ENCODE measurements at regions not wholly inside any gene's neighbourhood (a gene's known extent, or its start where the extent isn't known, plus 50 kb on each side); places are given as distances from the start of the nearest gene placed in this dataset.

DNA sequence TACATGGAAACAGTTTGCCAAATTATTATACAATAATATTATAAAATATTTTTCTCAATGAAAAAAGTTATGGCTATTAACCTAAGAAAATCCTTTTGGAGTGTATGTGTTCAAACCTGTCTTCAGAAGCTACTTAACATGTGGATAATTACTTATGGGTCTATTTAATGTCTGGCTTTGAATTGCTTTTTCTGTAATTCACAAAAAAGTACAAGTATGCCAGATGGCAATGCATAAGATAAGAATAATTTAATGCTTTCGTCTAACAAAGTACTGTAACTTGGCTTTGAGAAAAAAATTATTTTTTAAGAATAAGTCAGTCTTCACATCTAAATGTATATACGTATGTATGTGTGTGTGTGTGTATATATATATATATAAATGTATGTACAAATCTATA is 1073.0 kb downstream of the TDRD15 start:
- no peaks in the 10 kb centered on the region for H3K27me3 Mint-ChIP-seq (ENCODE audit: insufficient read depth, low read depth)
- H3K36me3 ChIP-seq = no peaks in the 10 kb centered on the region
- TF ChIP-seq, protein P1, sequence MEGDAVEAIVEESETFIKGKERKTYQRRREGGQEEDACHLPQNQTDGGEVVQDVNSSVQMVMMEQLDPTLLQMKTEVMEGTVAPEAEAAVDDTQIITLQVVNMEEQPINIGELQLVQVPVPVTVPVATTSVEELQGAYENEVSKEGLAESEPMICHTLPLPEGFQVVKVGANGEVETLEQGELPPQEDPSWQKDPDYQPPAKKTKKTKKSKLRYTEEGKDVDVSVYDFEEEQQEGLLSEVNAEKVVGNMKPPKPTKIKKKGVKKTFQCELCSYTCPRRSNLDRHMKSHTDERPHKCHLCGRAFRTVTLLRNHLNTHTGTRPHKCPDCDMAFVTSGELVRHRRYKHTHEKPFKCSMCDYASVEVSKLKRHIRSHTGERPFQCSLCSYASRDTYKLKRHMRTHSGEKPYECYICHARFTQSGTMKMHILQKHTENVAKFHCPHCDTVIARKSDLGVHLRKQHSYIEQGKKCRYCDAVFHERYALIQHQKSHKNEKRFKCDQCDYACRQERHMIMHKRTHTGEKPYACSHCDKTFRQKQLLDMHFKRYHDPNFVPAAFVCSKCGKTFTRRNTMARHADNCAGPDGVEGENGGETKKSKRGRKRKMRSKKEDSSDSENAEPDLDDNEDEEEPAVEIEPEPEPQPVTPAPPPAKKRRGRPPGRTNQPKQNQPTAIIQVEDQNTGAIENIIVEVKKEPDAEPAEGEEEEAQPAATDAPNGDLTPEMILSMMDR (IDR thresholded peaks at IDR 0.05) = no peak
- TF ChIP-seq EZH2 (IDR thresholded peaks at IDR 0.05) (no peak), EZH2phosphoT487 (IDR thresholded peaks at IDR 0.05) (no peak)
- H3K27me3 ChIP-seq = no peaks in the 10 kb centered on the region
- no peaks in the 10 kb centered on the region for H4K20me1 ChIP-seq (ENCODE audit: low read depth)
- H3K9me3 ChIP-seq (ENCODE audit: low read depth) = no peaks in the 10 kb centered on the region
- peaks cover 18% of the 10 kb centered on the region for H3K4me1 ChIP-seq
- H3K27ac ChIP-seq = no peak overlapping the region
- H3K4me1 Mint-ChIP-seq = peaks cover 13% of the 10 kb centered on the region
- H3K36me3 Mint-ChIP-seq = no peaks in the 10 kb centered on the region
- H3K4me2 ChIP-seq = no peak overlapping the region
- H3K9me3 Mint-ChIP-seq = no peaks in the 10 kb centered on the region
- peaks cover 7% of the 10 kb centered on the region for H3F3A ChIP-seq (ENCODE audit: low read depth)
- no peak overlapping the region for H3K4me3 Mint-ChIP-seq
- no peak overlapping the region for H3K9ac ChIP-seq
- no peak overlapping the region for H2AFZ ChIP-seq (replicated peaks)
- no peak for DNase-seq (ENCODE audit: low spot score)
- H3K27ac Mint-ChIP-seq = no peak overlapping the region
- H3K79me2 ChIP-seq (ENCODE audit: low read depth) = no peaks in the 10 kb centered on the region
- no peak overlapping the region for H3K4me3 ChIP-seq

DNA sequence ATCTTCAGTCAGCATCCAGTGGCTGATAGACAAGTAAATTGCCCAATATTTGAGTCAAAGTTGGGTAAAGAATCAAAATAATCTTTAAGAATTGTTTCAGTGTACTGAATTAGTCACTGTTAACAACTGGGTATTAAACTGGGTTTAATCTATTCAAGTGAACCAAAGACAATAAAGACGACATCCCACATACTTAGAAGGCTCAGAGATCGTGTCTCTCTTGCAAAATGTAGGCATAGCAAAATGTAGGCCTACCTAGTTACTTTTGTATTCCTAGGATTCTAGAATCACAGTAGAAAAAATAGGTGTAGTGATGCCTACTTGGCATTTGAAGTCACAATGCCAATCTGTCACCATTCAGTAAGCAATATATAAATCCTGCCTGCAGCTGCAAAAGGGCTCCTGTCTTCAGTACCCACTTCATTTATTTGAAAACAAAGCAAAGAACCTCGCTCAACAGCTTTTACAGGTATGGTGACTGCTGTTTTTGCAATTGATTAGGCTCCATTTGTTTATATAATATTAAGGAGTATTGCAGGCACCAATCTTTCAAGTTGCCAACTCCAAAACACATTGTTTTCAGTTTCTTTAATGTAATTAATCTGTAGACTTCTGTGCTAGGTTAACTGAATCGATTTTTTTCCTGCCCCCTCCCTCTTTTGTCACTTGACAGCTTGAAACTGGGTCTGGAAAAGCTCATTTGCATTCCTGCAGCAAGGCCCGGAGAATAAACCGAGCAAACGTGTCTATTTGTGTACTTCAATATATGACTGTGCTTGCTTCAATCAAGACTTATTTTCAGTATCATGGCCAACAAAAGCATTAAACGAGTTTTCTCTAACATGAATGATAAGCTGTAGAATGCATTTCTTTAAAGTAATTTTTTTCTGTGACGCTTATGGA is 1074.9 kb downstream of the TDRD15 start:
- Mint-ChIP-seq H3K27ac (no peak overlapping the region), H3K9me3 (no peaks in the 10 kb centered on the region)
- peak overlapping the region; percentile 16 for H3K27ac ChIP-seq

DNA sequence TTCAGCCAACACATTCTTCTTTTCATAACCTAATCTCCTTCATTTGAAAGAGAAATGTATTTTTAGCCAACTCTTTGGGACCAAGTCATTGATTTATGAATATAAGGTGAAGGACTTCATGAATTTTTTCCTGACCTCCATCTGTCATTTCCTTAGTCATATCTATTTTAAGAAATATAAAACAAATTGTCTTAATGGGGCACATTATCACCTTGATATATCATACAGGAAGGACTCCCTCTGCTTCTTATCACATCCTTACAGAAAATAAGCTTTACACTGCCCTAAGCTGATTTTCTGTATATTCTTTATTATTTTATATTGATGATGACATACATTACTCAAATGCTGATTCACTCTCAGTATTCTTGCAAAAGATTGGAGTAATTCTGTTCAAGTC is 1076.2 kb downstream of the TDRD15 start:
- Histone ChIP-seq H3K9me3 (ENCODE audit: low read depth) (peaks cover 4% of the 10 kb centered on the region), H4K20me1 (ENCODE audit: low read depth) (no peaks in the 10 kb centered on the region), H3F3A (ENCODE audit: low read depth) (peaks cover 7% of the 10 kb centered on the region), H3K27me3 (no peaks in the 10 kb centered on the region), H3K27ac (no peak overlapping the region), H3K4me2 (no peak overlapping the region), H3K36me3 (no peaks in the 10 kb centered on the region), H2AFZ (replicated peaks) (no peak overlapping the region), H3K79me2 (ENCODE audit: low read depth) (no peaks in the 10 kb centered on the region), H3K4me3 (no peak overlapping the region), H3K4me1 (peaks cover 14% of the 10 kb centered on the region), H3K9ac (no peak overlapping the region)
- no peak for DNase-seq (ENCODE audit: low spot score)
- Mint-ChIP-seq H3K36me3 (no peaks in the 10 kb centered on the region), H3K4me3 (no peak overlapping the region), H3K4me1 (peaks cover 13% of the 10 kb centered on the region), H3K27me3 (ENCODE audit: insufficient read depth, low read depth) (peaks cover 4% of the 10 kb centered on the region), H3K9me3 (no peaks in the 10 kb centered on the region), H3K27ac (no peak overlapping the region)
- TF ChIP-seq EZH2phosphoT487 (IDR thresholded peaks at IDR 0.05) = no peak
- TF ChIP-seq EZH2 (IDR thresholded peaks at IDR 0.05) = no peak
- TF ChIP-seq, protein P1 (IDR thresholded peaks at IDR 0.05) = no peak

More for the DNA sequence above, 1074.9 kb downstream of the TDRD15 start:
- Histone ChIP-seq H4K20me1 (ENCODE audit: low read depth) (no peaks in the 10 kb centered on the region), H3K4me3 (no peak overlapping the region), H3K9me3 (ENCODE audit: low read depth) (peaks cover 1% of the 10 kb centered on the region), H3K36me3 (no peaks in the 10 kb centered on the region), H3K27me3 (no peaks in the 10 kb centered on the region), H3K4me1 (peaks cover 18% of the 10 kb centered on the region), H3F3A (ENCODE audit: low read depth) (peaks cover 7% of the 10 kb centered on the region), H3K9ac (no peak overlapping the region), H2AFZ (replicated peaks) (peak overlapping the region; percentile 73), H3K4me2 (peak overlapping the region; percentile 38), H3K79me2 (ENCODE audit: low read depth) (no peaks in the 10 kb centered on the region)
- no peak overlapping the region for H3K4me3 Mint-ChIP-seq
- TF ChIP-seq EZH2phosphoT487 (IDR thresholded peaks at IDR 0.05) = no peak
- TF ChIP-seq EZH2 (IDR thresholded peaks at IDR 0.05) = no peak
- TF ChIP-seq, protein P1 (IDR thresholded peaks at IDR 0.05) = no peak
- DNase-seq (ENCODE audit: low spot score) = peak; percentile 19
- H3K36me3 Mint-ChIP-seq = no peaks in the 10 kb centered on the region
- H3K27me3 Mint-ChIP-seq (ENCODE audit: insufficient read depth, low read depth) = no peaks in the 10 kb centered on the region
- peaks cover 13% of the 10 kb centered on the region for H3K4me1 Mint-ChIP-seq
